PC-3 (cell line): ENCODE measurements at regions not wholly inside any gene's neighbourhood (a gene's known extent, or its start where the extent isn't known, plus 50 kb on each side); places are given as distances from the start of the nearest gene placed in this dataset.

Source experiments
- EZH2 ChIP-seq: fragments of 300-600 bp; sonication (generic); IDR thresholded peaks from one replicate; pipeline ENCODE4 v1.6.1; 2017; ENCODE audit warnings: antibody characterized with exemption, mild to moderate bottlenecking, low read length; ENCODE audit not compliant: unreplicated experiment
- TF ChIP-seq, protein P1 (sequence below): fragments of 300-600 bp; sonication (generic); conservative IDR thresholded peaks from 2 replicates; pipeline ENCODE4 v1.5.1; 2017; ENCODE audit warnings: antibody characterized with exemption, low read depth, mild to moderate bottlenecking, low read length

DNA sequence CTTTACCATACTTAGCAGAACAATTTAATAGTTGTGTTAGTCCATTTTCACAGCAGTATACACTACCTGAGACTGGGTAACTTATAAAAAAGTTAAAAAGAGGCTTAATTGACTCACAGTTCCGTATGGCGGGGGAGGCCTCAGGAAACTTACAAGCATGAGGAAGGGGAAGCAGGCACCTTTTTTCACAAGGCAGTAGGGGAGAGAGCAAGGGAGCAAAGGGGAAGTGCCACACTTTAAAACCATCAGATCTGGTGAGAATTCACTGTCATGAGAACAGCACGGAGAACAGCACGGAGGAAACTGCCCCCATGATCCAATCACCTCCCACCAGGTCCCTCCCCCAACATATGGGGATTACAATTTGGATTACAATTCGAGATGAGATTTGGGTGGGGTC, 269.9 kb downstream of the MTRR start:
- no peak for TF ChIP-seq EZH2
- TF ChIP-seq, protein P1, sequence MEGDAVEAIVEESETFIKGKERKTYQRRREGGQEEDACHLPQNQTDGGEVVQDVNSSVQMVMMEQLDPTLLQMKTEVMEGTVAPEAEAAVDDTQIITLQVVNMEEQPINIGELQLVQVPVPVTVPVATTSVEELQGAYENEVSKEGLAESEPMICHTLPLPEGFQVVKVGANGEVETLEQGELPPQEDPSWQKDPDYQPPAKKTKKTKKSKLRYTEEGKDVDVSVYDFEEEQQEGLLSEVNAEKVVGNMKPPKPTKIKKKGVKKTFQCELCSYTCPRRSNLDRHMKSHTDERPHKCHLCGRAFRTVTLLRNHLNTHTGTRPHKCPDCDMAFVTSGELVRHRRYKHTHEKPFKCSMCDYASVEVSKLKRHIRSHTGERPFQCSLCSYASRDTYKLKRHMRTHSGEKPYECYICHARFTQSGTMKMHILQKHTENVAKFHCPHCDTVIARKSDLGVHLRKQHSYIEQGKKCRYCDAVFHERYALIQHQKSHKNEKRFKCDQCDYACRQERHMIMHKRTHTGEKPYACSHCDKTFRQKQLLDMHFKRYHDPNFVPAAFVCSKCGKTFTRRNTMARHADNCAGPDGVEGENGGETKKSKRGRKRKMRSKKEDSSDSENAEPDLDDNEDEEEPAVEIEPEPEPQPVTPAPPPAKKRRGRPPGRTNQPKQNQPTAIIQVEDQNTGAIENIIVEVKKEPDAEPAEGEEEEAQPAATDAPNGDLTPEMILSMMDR = no peak
